IMR-90 (cell line): ENCODE measurements at regions not wholly inside any gene's neighbourhood (a gene's known extent, or its start where the extent isn't known, plus 50 kb on each side); places are given as distances from the start of the nearest gene placed in this dataset.
A peak's percentile ranks its signal among the peaks of the same experiment; 100 is the strongest.
"Not testable (repeated sequence)": the region's sequence is repeated elsewhere in the genome, so short reads cannot be mapped to it uniquely, and the experiment has no call there.

ENCODE experiments used
- ATAC-seq: fragments of 200-7000 bp; cut with Tn5 transposase; 2 replicates; pipeline ENCODE4 v1.9.1; 2020; ENCODE audit warnings: low read depth, mild to moderate bottlenecking, moderate library complexity
- BruUV-seq: library from RNA; stranded (reverse); fragments of 400-500 nt; replicated peaks from 2 replicates; lab custom pipeline; 2021; lab: Mats Ljungman, UMichigan
- CTCF ChIA-PET: fragments of 300-600 bp; formaldehyde crosslinking; extraction: SDS; loops from one replicate; lab custom pipeline; 2021; ENCODE audit warnings: antibody characterized with exemption; lab: Yijun Ruan, JAX
- POLR2A ChIA-PET: fragments of 300-600 bp; sonication (Branson Sonifier 250); formaldehyde crosslinking; loops from one replicate; lab custom pipeline; 2022; ENCODE audit warnings: antibody characterized with exemption; ENCODE audit not compliant: unreplicated experiment; lab: Charles Lee
- DNase-seq: peaks from one replicate; pipeline ENCODE4 v3.0.0; 2013
- H2AFZ ChIP-seq: replicated peaks from 2 replicates; pipeline ENCODE3; 2013; ENCODE audit warnings: low read length, mild to moderate bottlenecking; ENCODE audit not compliant: poor library complexity
- H2AK5ac ChIP-seq: 2 replicates; pipeline ENCODE4 v1.6.1; 2013; ENCODE audit warnings: low read depth, low read length, inconsistent platforms
- H2AK9ac ChIP-seq: replicated peaks from 2 replicates; pipeline ENCODE3; 2013; ENCODE audit warnings: mild to moderate bottlenecking, low read depth, low read length, moderate library complexity; ENCODE audit not compliant: poor library complexity
- H2BK120ac ChIP-seq: 2 replicates; pipeline ENCODE4 v1.6.1; 2013; ENCODE audit warnings: low read depth, low read length, inconsistent platforms
- H2BK15ac ChIP-seq: 3 replicates; pipeline ENCODE4 v1.6.1; 2013; ENCODE audit warnings: low read depth, low read length, inconsistent platforms
- H2BK20ac ChIP-seq: 2 replicates; pipeline ENCODE4 v1.6.1; 2013; ENCODE audit warnings: low read depth, mild to moderate bottlenecking, inconsistent platforms, low read length, moderate library complexity
- H2BK5ac ChIP-seq: 2 replicates; pipeline ENCODE4 v1.6.1; 2013; ENCODE audit warnings: mild to moderate bottlenecking, low read depth, low read length, inconsistent platforms; ENCODE audit not compliant: poor library complexity, severe bottlenecking
- H3K14ac ChIP-seq: replicated peaks from 2 replicates; pipeline ENCODE4 v1.6.1; 2013; ENCODE audit warnings: low read depth, low read length, inconsistent platforms
- H3K18ac ChIP-seq: 2 replicates; pipeline ENCODE4 v1.6.1; 2013; ENCODE audit warnings: low read depth, low read length, control low read depth
- H3K23ac ChIP-seq: 2 replicates; pipeline ENCODE4 v1.6.1; 2013; ENCODE audit warnings: low read depth, low read length, inconsistent platforms
- H3K27ac ChIP-seq: 2 replicates; pipeline ENCODE4 v1.5.1; 2013; ENCODE audit warnings: mild to moderate bottlenecking, control low read depth, low read length; ENCODE audit not compliant: insufficient read depth
- H3K27me3 ChIP-seq: 2 replicates; pipeline ENCODE4 v1.6.1; 2013; ENCODE audit warnings: low read length; ENCODE audit not compliant: control insufficient read depth, insufficient read depth
- H3K36me3 ChIP-seq: 2 replicates; pipeline ENCODE4 v1.6.1; 2013; ENCODE audit warnings: low read length, mixed read lengths; ENCODE audit not compliant: control insufficient read depth, insufficient read depth
- H3K4ac ChIP-seq: 2 replicates; pipeline ENCODE4 v1.6.1; 2013; ENCODE audit warnings: low read depth, low read length, inconsistent platforms
- H3K4me1 ChIP-seq: 2 replicates; pipeline ENCODE4 v1.6.1; 2013; ENCODE audit warnings: low read length, mixed read lengths; ENCODE audit not compliant: control insufficient read depth, insufficient read depth
- H3K4me2 ChIP-seq: 2 replicates; pipeline ENCODE4 v1.6.1; 2013; ENCODE audit warnings: low read depth, mild to moderate bottlenecking, control low read depth, low read length, moderate library complexity
- H3K4me3 ChIP-seq: 2 replicates; pipeline ENCODE4 v1.5.1; 2013; ENCODE audit warnings: low read depth, mild to moderate bottlenecking, control low read depth, low read length, moderate library complexity; ENCODE audit not compliant: insufficient read depth
- H3K56ac ChIP-seq: 2 replicates; pipeline ENCODE4 v1.6.1; 2013; ENCODE audit warnings: low read length, inconsistent platforms; ENCODE audit not compliant: insufficient read depth; ENCODE audit errors: extremely low read depth
- H3K79me1 ChIP-seq, 2 experiments: 2 replicates each; pipeline ENCODE4 v1.6.1; 2013; ENCODE audit warnings: low read length in 2 of 2, inconsistent platforms in 1 of 2, low read depth in 1 of 2
- H3K9ac ChIP-seq: 2 replicates; pipeline ENCODE4 v1.6.1; 2013; ENCODE audit warnings: low read depth, low read length, control low read depth
- H3K9me1 ChIP-seq: 2 replicates; pipeline ENCODE4 v1.6.1; 2013; ENCODE audit warnings: low read length, inconsistent platforms; ENCODE audit not compliant: insufficient read depth
- H3K9me3 ChIP-seq: 2 replicates; pipeline ENCODE4 v1.6.1; 2013; ENCODE audit warnings: low read length; ENCODE audit not compliant: control insufficient read depth, insufficient read depth
- H4K20me1 ChIP-seq: 2 replicates; pipeline ENCODE4 v1.6.1; 2013; ENCODE audit warnings: low read length, inconsistent platforms; ENCODE audit not compliant: insufficient read depth
- H4K5ac ChIP-seq: 2 replicates; pipeline ENCODE4 v1.6.1; 2013; ENCODE audit warnings: mild to moderate bottlenecking, low read depth, low read length, control low read depth
- H4K8ac ChIP-seq, 2 experiments: 2 replicates each; pipeline ENCODE4 v1.6.1; 2013; ENCODE audit warnings: low read depth in 2 of 2, low read length in 2 of 2, control low read depth in 1 of 2, inconsistent platforms in 1 of 2
- H4K91ac ChIP-seq: 2 replicates; pipeline ENCODE4 v1.6.1; 2013; ENCODE audit warnings: low read depth, low read length, inconsistent platforms; ENCODE audit not compliant: insufficient read depth
- WGBS, 2 experiments: methylation state at CpG; one replicate each; pipeline versions ENCODE4 v1.1.5 to v1.1.7; 2013; ENCODE audit warnings: missing lambda C conversion rate in 2 of 2; ENCODE audit not compliant: insufficient read length in 1 of 2; ENCODE audit errors: extremely low coverage in 2 of 2; 5-methylcytosine and 5-hydroxymethylcytosine counted together
- dilution Hi-C: fragments of 300-500 bp; cut with HindIII; formaldehyde crosslinking; loops from one replicate; pipeline ENCODE4 v1.14.3; 2018; ENCODE audit warnings: low sequenced_read_pairs; ENCODE audit not compliant: unreplicated experiment
- in situ Hi-C: fragments of 300-500 bp; cut with MboI; formaldehyde crosslinking; loops from 3 replicates; pipeline ENCODE4 v1.14.3; 2019; ENCODE audit warnings: low sequenced_read_pairs, inconsistent platforms, mixed read lengths
- intact Hi-C: fragments of 100-400 bp; cut with micrococcal nuclease; formaldehyde crosslinking; loops from 2 replicates; pipeline ENCODE4 v1.10.0; 2022

DNA sequence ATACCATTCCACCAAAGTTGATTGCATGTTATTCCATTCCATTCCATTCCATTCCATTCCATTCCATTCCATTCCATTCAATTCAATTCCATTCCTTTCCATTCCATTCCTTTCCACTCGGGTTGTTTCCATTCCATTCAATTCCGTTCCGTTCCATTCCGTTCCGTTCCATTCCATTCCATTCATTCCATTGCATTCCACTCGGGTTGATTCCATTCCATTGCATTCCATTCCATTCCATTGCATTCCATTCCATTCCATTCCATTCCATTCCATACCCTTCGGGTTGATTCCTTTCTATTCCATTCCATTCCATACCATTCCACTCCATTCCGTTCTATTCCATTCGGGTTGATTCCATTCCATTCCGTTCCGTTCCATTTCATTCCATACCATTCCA lies 166.9 kb downstream of the CWH43 start:
- H2BK20ac ChIP-seq, H2AK5ac ChIP-seq, H3K4me2 ChIP-seq, H3K18ac ChIP-seq, H3K14ac ChIP-seq, dilution Hi-C loops, CTCF ChIA-PET, H3K56ac ChIP-seq, H4K8ac ChIP-seq, H2AK9ac ChIP-seq, BruUV-seq, H3K4me3 ChIP-seq, H4K20me1 ChIP-seq, H3K36me3 ChIP-seq, H3K23ac ChIP-seq, H3K27ac ChIP-seq, H2AFZ ChIP-seq, in situ Hi-C loops, H3K9ac ChIP-seq, H3K4ac ChIP-seq, H3K4me1 ChIP-seq, H3K27me3 ChIP-seq, H4K91ac ChIP-seq, H4K5ac ChIP-seq, H2BK15ac ChIP-seq, intact Hi-C loops, H2BK120ac ChIP-seq, H3K9me1 ChIP-seq, DNase-seq, H3K79me1 ChIP-seq, POLR2A ChIA-PET: not testable (repeated sequence)
- WGBS, 2 experiments = 71 to 100% methylated on average over 5 to 11 of the region's 11 CpGs
- peaks cover 49% of the 10 kb centered on the region for H3K9me3 ChIP-seq
- peak overlapping the region; percentile 89 for H2BK5ac ChIP-seq
- ATAC-seq = peak; percentile 35; the same call in 1 of the 2 replicates

DNA sequence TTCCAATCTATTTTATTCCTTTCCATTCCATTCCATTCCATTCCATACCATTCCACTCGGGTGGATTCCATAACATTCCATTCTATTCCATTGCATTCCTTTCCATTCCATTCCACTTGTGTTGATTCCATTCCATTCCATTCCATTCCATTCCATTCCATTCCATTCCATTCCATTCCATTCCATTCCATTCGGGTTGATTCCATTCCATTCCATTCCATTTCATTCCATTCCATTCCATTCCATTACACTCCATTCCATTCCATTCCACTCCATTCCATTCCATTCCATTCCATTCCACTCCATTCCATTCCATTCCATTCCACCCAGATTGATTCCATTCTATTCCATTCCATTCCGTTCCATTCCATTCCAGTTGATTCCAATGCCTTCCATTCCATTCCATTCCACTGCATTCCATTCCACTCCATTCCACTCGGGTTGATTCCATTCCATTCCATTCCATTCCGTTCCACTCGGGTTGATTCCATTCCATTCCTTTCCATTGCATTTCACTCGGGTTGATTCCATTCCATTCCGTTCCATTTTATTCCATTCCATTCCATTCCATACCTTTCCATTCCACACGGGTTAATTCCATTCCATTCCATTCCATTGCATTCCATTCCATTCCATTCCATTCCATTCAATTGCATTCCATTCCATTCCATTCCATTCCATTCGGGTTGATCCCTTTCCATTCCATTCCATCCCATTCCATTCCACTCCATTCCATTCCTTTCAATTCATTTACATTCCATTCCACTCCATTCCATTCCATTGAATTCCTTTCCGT lies 168.4 kb downstream of the CWH43 start:
- dilution Hi-C loops, H2BK15ac ChIP-seq, H3K36me3 ChIP-seq, H4K8ac ChIP-seq, H4K91ac ChIP-seq, H3K4me2 ChIP-seq, H3K4ac ChIP-seq, H2BK120ac ChIP-seq, H3K14ac ChIP-seq, in situ Hi-C loops, H3K27ac ChIP-seq, H3K18ac ChIP-seq, H3K56ac ChIP-seq, H4K20me1 ChIP-seq, H3K27me3 ChIP-seq, intact Hi-C loops, H3K4me3 ChIP-seq, H3K9ac ChIP-seq, H3K4me1 ChIP-seq, H2BK20ac ChIP-seq, BruUV-seq, H3K9me1 ChIP-seq, H3K23ac ChIP-seq, H2AFZ ChIP-seq, H3K79me1 ChIP-seq, CTCF ChIA-PET, POLR2A ChIA-PET, H2AK9ac ChIP-seq, H2AK5ac ChIP-seq, H4K5ac ChIP-seq: not testable (repeated sequence)
- H2BK5ac ChIP-seq = peak overlapping the region; percentile 89
- 38 to 100% methylated on average over 1 to 11 of the region's 11 CpGs for WGBS, 2 experiments
- ATAC-seq (peak; percentile 67), DNase-seq (peak; percentile 81)
- H3K9me3 ChIP-seq = peaks cover 40% of the 10 kb centered on the region
